ENCODE measurements at regions not wholly inside any gene's neighbourhood (a gene's known extent, or its start where the extent isn't known, plus 50 kb on each side); places are given as distances from the start of the nearest gene placed in this dataset.

- Histone ChIP-seq H3K9me2 (ENCODE audit: insufficient read depth) (no peaks in the 10 kb centered on the region; the same call in 1 of the 2 replicates), H3K36me3 (ENCODE audit: low read depth) (no peaks in the 10 kb centered on the region), H3K27me3 (ENCODE audit: insufficient read depth, low read depth) (no peaks in the 10 kb centered on the region), H4K20me1 (ENCODE audit: insufficient read depth) (no peaks in the 10 kb centered on the region), H3K4me2 (no peak overlapping the region), H2AFZ (no peak overlapping the region), H3K4me1 (replicated peaks; ENCODE audit: insufficient read depth) (no peaks in the 10 kb centered on the region), H3F3A (ENCODE audit: insufficient read depth, low read depth) (no peaks in the 10 kb centered on the region), H3K27ac (no peak overlapping the region), H3K79me2 (ENCODE audit: low read depth) (no peaks in the 10 kb centered on the region), H3K4me3 (no peak overlapping the region), H3K9me3 (ENCODE audit: insufficient read depth, low read depth) (no peaks in the 10 kb centered on the region)
- intact Hi-C loops (cut with micrococcal nuclease; ENCODE audit: unreplicated experiment), result no loop called here
- no peak for DNase-seq
- POLR2A ChIA-PET (ENCODE audit: unreplicated experiment), result no interaction called here
- TF ChIP-seq CTCF (conservative IDR thresholded peaks at IDR 0.05), result no peak
- TF ChIP-seq EZH2 (IDR thresholded peaks at IDR 0.05; ENCODE audit: low read depth), result no peak
- BruUV-seq (replicated peaks), result no TSS peak
- CTCF ChIA-PET, result no interaction called here
These were observed 832.1 kb downstream of the TUSC7 start for GRCh38 chr3:117541721-117542120.

- no peak overlapping the region for H3K27ac ChIP-seq
- H3K36me3 ChIP-seq (ENCODE audit: low read depth), result no peaks in the 10 kb centered on the region
- no peaks in the 10 kb centered on the region for H3K79me2 ChIP-seq (ENCODE audit: low read depth)
- no peaks in the 10 kb centered on the region for H3K9me2 ChIP-seq (ENCODE audit: insufficient read depth)
- H3K9me3 ChIP-seq (ENCODE audit: insufficient read depth, low read depth), result no peaks in the 10 kb centered on the region
- peaks cover 2% of the 10 kb centered on the region; the same call in 1 of the 2 replicates for H3F3A ChIP-seq (ENCODE audit: insufficient read depth, low read depth)
- no peaks in the 10 kb centered on the region for H3K27me3 ChIP-seq (ENCODE audit: insufficient read depth, low read depth)
- H3K4me3 ChIP-seq, result no peak overlapping the region
- intact Hi-C loops (cut with micrococcal nuclease; ENCODE audit: unreplicated experiment), result no loop called here
- no peak for DNase-seq
- peaks cover 11% of the 10 kb centered on the region for H3K4me1 ChIP-seq (replicated peaks; ENCODE audit: insufficient read depth)
- no peak overlapping the region for H3K4me2 ChIP-seq
- no peaks in the 10 kb centered on the region for H4K20me1 ChIP-seq (ENCODE audit: insufficient read depth)
- ChIA-PET POLR2A (ENCODE audit: unreplicated experiment) (no interaction called here), CTCF (no interaction called here)
- TF ChIP-seq EZH2 (IDR thresholded peaks at IDR 0.05; ENCODE audit: low read depth), result no peak
- no peak for TF ChIP-seq CTCF (conservative IDR thresholded peaks at IDR 0.05)
- no TSS peak for BruUV-seq (replicated peaks)
- no peak overlapping the region for H2AFZ ChIP-seq
These were observed 833.9 kb downstream of the TUSC7 start for GRCh38 chr3:117543521-117543920.

GRCh38 chr3:117545484-117545883 lies 835.9 kb downstream of the TUSC7 start:
- H4K20me1 ChIP-seq (ENCODE audit: insufficient read depth), result no peaks in the 10 kb centered on the region
- TF ChIP-seq CTCF (conservative IDR thresholded peaks at IDR 0.05) (no peak), EZH2 (IDR thresholded peaks at IDR 0.05; ENCODE audit: low read depth) (no peak)
- H3K79me2 ChIP-seq (ENCODE audit: low read depth), result no peaks in the 10 kb centered on the region
- ChIA-PET POLR2A (ENCODE audit: unreplicated experiment) (no interaction called here), CTCF (no interaction called here)
- H3K27ac ChIP-seq, result no peak overlapping the region
- H3K4me3 ChIP-seq, result no peak overlapping the region
- no peak overlapping the region for H3K4me2 ChIP-seq
- no peak for DNase-seq
- H3K9me2 ChIP-seq (ENCODE audit: insufficient read depth), result no peaks in the 10 kb centered on the region
- peaks cover 5% of the 10 kb centered on the region; the same call in 1 of the 2 replicates for H3F3A ChIP-seq (ENCODE audit: insufficient read depth, low read depth)
- peaks cover 22% of the 10 kb centered on the region for H3K4me1 ChIP-seq (replicated peaks; ENCODE audit: insufficient read depth)
- no peaks in the 10 kb centered on the region for H3K9me3 ChIP-seq (ENCODE audit: insufficient read depth, low read depth)
- intact Hi-C loops (cut with micrococcal nuclease; ENCODE audit: unreplicated experiment), result no loop called here
- no TSS peak for BruUV-seq (replicated peaks)
- H3K36me3 ChIP-seq (ENCODE audit: low read depth), result no peaks in the 10 kb centered on the region
- no peak overlapping the region for H2AFZ ChIP-seq
- no peaks in the 10 kb centered on the region for H3K27me3 ChIP-seq (ENCODE audit: insufficient read depth, low read depth)

All from PC-9 (cell line).